Ovary (tissue), 3 donors: ENCODE measurements at regions not wholly inside any gene's neighbourhood (a gene's known extent, or its start where the extent isn't known, plus 50 kb on each side); places are given as distances from the start of the nearest gene placed in this dataset.

ENCODE experiments used
- EP300 ChIP-seq: sonication (generic); formaldehyde crosslinking; IDR thresholded peaks from one replicate; pipeline ENCODE4 v1.6.1; 2017; ENCODE audit warnings: antibody characterized with exemption
- POLR2A ChIP-seq: fragments of 450-650 bp; IDR thresholded peaks from one replicate; pipeline ENCODE4 v1.6.1; 2017; ENCODE audit warnings: antibody characterized with exemption, mild to moderate bottlenecking, moderate library complexity
- TF ChIP-seq, protein P1 (sequence below), 3 donors: fragments of 450-650 bp in 2 of 3; fragments of 200-600 bp in 1 of 3; IDR thresholded peaks; one replicate each; pipeline versions ENCODE4 v1.5.1 to v1.8.0; 2016 to 2022; ENCODE audit warnings: antibody characterized with exemption in 3 of 3, mild to moderate bottlenecking in 1 of 3
- donor health status: DM: no; HTN: no; CAD: no.

DNA sequence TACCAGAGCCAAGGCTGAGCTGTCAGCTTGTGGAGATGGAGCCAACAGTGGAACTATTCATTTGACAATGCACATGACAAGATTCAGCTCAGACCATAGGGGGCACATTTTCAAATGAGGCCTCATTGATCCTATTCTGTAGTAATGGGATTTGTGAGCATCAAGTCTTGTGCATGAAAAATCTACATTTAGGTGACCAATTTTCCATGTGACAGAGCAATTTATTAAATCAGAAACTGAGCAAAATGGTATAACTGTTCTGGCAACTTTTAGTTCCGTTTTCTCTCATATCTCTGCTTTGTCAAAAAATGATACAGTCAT, 108.5 kb upstream of the PCDH18 start:
- TF ChIP-seq, protein P1, sequence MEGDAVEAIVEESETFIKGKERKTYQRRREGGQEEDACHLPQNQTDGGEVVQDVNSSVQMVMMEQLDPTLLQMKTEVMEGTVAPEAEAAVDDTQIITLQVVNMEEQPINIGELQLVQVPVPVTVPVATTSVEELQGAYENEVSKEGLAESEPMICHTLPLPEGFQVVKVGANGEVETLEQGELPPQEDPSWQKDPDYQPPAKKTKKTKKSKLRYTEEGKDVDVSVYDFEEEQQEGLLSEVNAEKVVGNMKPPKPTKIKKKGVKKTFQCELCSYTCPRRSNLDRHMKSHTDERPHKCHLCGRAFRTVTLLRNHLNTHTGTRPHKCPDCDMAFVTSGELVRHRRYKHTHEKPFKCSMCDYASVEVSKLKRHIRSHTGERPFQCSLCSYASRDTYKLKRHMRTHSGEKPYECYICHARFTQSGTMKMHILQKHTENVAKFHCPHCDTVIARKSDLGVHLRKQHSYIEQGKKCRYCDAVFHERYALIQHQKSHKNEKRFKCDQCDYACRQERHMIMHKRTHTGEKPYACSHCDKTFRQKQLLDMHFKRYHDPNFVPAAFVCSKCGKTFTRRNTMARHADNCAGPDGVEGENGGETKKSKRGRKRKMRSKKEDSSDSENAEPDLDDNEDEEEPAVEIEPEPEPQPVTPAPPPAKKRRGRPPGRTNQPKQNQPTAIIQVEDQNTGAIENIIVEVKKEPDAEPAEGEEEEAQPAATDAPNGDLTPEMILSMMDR (IDR thresholded peaks at IDR 0.05) = no peak
- TF ChIP-seq EP300 = no peak
- TF ChIP-seq POLR2A = no peak
